ENCODE measurements at regions not wholly inside any gene's neighbourhood (a gene's known extent, or its start where the extent isn't known, plus 50 kb on each side); places are given as distances from the start of the nearest gene placed in this dataset.

DNA sequence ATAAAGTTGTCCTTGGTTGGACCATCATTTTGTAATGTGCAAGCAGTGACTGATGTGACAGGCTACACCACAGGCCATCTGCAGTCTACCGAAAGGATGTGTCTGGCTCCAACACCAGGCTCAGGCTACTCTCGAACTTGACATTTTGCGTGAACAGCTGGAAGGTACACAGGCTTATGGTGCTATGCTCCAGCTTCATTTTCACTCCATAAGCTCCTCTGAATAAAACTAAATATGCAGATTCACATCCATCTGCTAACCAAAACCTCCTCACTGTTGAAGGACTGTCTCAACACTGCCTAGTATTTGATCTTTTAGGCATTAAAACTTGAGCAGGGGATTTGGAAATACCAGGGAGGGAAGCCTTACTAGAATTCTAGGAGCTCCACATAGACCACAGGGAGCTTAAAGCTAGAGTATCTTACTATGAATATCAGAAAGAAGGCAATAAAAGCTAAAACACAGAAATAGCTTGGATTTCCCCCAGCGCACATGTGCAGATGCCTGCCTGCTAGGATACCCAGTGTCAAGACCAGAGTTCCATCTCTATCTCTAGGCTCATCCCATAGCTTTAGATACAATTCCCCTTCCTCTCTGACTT, 383.9 kb upstream of the FAT3 start:
- TF ChIP-seq, protein P1, sequence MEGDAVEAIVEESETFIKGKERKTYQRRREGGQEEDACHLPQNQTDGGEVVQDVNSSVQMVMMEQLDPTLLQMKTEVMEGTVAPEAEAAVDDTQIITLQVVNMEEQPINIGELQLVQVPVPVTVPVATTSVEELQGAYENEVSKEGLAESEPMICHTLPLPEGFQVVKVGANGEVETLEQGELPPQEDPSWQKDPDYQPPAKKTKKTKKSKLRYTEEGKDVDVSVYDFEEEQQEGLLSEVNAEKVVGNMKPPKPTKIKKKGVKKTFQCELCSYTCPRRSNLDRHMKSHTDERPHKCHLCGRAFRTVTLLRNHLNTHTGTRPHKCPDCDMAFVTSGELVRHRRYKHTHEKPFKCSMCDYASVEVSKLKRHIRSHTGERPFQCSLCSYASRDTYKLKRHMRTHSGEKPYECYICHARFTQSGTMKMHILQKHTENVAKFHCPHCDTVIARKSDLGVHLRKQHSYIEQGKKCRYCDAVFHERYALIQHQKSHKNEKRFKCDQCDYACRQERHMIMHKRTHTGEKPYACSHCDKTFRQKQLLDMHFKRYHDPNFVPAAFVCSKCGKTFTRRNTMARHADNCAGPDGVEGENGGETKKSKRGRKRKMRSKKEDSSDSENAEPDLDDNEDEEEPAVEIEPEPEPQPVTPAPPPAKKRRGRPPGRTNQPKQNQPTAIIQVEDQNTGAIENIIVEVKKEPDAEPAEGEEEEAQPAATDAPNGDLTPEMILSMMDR (IDR thresholded peaks at IDR 0.05): no peak
- TF ChIP-seq POLR2AphosphoS5 (IDR thresholded peaks at IDR 0.05) (no peak), EP300 (IDR thresholded peaks at IDR 0.05) (no peak)
